ENCODE measurements at regions not wholly inside any gene's neighbourhood (a gene's known extent, or its start where the extent isn't known, plus 50 kb on each side); places are given as distances from the start of the nearest gene placed in this dataset.

GRCh38 chr16:47946092-47946491 lies 209.7 kb downstream of the ABCC12 start:
- TF ChIP-seq, protein P1, sequence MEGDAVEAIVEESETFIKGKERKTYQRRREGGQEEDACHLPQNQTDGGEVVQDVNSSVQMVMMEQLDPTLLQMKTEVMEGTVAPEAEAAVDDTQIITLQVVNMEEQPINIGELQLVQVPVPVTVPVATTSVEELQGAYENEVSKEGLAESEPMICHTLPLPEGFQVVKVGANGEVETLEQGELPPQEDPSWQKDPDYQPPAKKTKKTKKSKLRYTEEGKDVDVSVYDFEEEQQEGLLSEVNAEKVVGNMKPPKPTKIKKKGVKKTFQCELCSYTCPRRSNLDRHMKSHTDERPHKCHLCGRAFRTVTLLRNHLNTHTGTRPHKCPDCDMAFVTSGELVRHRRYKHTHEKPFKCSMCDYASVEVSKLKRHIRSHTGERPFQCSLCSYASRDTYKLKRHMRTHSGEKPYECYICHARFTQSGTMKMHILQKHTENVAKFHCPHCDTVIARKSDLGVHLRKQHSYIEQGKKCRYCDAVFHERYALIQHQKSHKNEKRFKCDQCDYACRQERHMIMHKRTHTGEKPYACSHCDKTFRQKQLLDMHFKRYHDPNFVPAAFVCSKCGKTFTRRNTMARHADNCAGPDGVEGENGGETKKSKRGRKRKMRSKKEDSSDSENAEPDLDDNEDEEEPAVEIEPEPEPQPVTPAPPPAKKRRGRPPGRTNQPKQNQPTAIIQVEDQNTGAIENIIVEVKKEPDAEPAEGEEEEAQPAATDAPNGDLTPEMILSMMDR (IDR thresholded peaks at IDR 0.05 in 4 of 5, conservative IDR thresholded peaks at IDR 0.05 in 1 of 5): no peak
- no peak for TF ChIP-seq POLR2A (IDR thresholded peaks at IDR 0.05)

Measured in gastrocnemius medialis (tissue), 4 donors.